ENCODE measurements at regions not wholly inside any gene's neighbourhood (a gene's known extent, or its start where the extent isn't known, plus 50 kb on each side); places are given as distances from the start of the nearest gene placed in this dataset.

DNA sequence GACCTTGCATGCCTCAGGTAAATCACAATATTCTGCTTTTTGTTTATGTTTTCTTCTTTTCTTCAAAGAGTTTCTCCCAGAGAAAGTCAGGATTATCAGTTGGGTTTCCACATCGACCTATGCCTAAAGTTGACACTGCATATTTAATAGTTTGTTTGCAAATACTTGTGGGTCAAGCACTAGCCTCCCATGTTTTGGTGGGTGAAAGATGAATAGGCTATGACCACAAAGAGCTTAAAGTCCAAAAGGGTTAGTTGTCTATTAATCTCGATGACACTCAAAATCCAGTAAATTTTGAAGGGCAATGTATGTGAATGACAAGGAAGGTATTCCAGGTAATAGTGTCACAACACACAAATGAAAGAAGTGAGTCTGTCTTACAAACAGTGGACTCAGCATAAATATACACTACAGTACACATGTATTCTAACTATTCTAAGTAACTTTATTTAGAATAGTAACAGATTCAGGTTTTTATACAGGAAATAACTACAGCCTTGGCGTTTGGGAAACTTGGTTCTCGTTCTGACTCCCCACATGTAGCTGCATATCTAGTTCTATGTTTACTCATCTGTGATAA lies 667.1 kb downstream of the PCDH17 start:
- TF ChIP-seq, protein P1, sequence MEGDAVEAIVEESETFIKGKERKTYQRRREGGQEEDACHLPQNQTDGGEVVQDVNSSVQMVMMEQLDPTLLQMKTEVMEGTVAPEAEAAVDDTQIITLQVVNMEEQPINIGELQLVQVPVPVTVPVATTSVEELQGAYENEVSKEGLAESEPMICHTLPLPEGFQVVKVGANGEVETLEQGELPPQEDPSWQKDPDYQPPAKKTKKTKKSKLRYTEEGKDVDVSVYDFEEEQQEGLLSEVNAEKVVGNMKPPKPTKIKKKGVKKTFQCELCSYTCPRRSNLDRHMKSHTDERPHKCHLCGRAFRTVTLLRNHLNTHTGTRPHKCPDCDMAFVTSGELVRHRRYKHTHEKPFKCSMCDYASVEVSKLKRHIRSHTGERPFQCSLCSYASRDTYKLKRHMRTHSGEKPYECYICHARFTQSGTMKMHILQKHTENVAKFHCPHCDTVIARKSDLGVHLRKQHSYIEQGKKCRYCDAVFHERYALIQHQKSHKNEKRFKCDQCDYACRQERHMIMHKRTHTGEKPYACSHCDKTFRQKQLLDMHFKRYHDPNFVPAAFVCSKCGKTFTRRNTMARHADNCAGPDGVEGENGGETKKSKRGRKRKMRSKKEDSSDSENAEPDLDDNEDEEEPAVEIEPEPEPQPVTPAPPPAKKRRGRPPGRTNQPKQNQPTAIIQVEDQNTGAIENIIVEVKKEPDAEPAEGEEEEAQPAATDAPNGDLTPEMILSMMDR (IDR thresholded peaks at IDR 0.05): no peak
- no peak for TF ChIP-seq POLR2AphosphoS5 (IDR thresholded peaks at IDR 0.05)
- TF ChIP-seq POLR2A (IDR thresholded peaks at IDR 0.05): no peak

Measured in prostate gland (tissue), 2 donors.